ENCODE measurements at regions not wholly inside any gene's neighbourhood (a gene's known extent, or its start where the extent isn't known, plus 50 kb on each side); places are given as distances from the start of the nearest gene placed in this dataset.

DNA sequence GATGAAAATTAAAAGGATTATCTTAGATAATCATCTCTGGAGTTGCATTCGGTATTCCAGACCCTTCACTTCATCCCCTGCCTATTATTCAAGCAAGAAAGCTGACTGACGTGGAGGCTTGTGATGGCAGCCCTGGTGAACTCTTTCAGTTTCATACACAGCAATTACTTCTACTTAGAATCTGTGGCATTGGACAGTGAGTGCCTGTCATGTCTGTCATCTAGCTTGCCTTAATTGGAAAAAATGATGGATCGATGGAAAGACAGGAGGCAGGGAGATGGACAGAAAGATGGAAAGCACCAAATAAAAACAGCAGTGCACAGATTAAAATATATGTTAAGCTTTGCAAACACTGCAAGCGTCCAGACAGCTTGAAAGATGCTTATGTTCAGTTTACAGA lies 1371.0 kb upstream of the CDH6 start:
- no peaks in the 10 kb centered on the region for H3K36me3 Mint-ChIP-seq (ENCODE audit: insufficient read depth, unreplicated experiment)
- no peaks in the 10 kb centered on the region for H3K4me1 Mint-ChIP-seq (ENCODE audit: low read depth, unreplicated experiment)
- TF ChIP-seq, protein P1, sequence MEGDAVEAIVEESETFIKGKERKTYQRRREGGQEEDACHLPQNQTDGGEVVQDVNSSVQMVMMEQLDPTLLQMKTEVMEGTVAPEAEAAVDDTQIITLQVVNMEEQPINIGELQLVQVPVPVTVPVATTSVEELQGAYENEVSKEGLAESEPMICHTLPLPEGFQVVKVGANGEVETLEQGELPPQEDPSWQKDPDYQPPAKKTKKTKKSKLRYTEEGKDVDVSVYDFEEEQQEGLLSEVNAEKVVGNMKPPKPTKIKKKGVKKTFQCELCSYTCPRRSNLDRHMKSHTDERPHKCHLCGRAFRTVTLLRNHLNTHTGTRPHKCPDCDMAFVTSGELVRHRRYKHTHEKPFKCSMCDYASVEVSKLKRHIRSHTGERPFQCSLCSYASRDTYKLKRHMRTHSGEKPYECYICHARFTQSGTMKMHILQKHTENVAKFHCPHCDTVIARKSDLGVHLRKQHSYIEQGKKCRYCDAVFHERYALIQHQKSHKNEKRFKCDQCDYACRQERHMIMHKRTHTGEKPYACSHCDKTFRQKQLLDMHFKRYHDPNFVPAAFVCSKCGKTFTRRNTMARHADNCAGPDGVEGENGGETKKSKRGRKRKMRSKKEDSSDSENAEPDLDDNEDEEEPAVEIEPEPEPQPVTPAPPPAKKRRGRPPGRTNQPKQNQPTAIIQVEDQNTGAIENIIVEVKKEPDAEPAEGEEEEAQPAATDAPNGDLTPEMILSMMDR (IDR thresholded peaks at IDR 0.05; ENCODE audit: unreplicated experiment): no peak

DNA sequence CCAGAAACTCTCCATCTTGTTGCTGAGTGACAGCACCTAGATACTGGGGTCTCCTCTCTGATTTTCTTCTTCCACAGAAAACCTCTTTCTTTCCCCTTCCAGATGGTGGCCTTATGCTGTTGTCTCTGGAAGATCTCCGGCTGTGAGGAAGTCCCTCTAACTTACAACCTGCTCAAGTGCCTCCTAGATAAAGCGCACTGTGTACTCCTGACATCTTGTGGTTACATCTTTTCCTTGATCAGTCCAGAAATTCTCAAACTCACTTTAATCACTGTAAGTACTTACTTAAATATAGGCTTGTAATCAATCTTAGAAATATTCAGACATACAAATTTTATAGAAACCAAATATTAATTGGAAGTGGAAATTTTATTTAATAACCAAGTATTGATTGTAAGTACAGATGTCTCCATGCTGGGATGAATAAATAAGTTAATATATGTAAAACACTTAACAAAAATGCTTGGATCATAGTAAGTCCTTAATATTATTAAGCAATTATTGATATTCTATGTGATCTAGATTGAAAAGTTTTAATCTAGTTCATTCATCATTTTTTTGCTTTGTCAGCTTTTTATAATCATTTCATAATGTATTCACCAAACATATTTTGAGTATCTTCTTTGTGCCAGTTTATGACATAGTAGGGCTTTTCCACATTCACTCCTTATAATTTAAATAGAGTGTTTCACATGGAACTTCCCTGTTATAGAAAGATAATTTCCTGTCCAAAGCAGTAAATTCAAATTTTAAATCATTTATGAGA lies 1381.4 kb upstream of the CDH6 start:
- H3K4me3 Mint-ChIP-seq (ENCODE audit: low read depth, unreplicated experiment): no peak overlapping the region
- no peak overlapping the region for H3K27ac Mint-ChIP-seq (ENCODE audit: unreplicated experiment)
- BruUV-seq (replicated peaks): no TSS peak
- CTCF ChIA-PET: no interaction called here
- DNase-seq: no peak
- no peaks in the 10 kb centered on the region for H3K27me3 Mint-ChIP-seq (ENCODE audit: unreplicated experiment)
- TF ChIP-seq, protein P1 (IDR thresholded peaks at IDR 0.05; ENCODE audit: unreplicated experiment): no peak
- intact Hi-C loops (cut with micrococcal nuclease; ENCODE audit: unreplicated experiment): no loop called here
- no peaks in the 10 kb centered on the region for H3K4me1 Mint-ChIP-seq (ENCODE audit: low read depth, unreplicated experiment)
- H3K9me3 Mint-ChIP-seq (ENCODE audit: low read depth, unreplicated experiment): peaks cover 9% of the 10 kb centered on the region
- no peaks in the 10 kb centered on the region for H3K36me3 Mint-ChIP-seq (ENCODE audit: insufficient read depth, unreplicated experiment)

More for the DNA sequence above, 1371.0 kb upstream of the CDH6 start:
- intact Hi-C loops (cut with micrococcal nuclease; ENCODE audit: unreplicated experiment): no loop called here
- no peak for DNase-seq
- BruUV-seq (replicated peaks): no TSS peak
- Mint-ChIP-seq H3K27me3 (ENCODE audit: unreplicated experiment) (no peaks in the 10 kb centered on the region), H3K9me3 (ENCODE audit: low read depth, unreplicated experiment) (peaks cover 8% of the 10 kb centered on the region), H3K27ac (ENCODE audit: unreplicated experiment) (no peak overlapping the region), H3K4me3 (ENCODE audit: low read depth, unreplicated experiment) (no peak overlapping the region)
- CTCF ChIA-PET: interaction anchor here (0.5 kb wide), 1 partner anchor 1119 kb away, joined by 7 read pairs; no protein-coding TSS in a partner anchor

DNA sequence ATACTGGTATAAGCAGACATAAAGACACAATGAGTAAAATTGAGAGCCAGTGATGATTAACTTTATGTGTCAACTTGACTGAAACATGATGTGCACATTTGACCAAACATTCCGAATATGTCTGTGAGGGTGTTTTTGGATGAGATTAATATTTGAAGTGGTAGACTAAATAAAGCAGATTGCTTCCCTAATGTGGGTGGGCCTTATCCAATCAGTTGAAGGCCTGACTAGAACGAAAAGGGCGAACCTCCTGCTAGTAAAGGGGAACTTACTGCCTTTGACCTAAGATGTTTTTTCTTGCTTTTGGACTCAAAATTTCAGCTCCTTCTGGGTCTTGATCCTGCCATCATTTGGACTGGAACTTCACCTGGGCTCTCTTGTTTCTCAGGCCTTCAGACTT lies 1387.7 kb upstream of the CDH6 start:
- Mint-ChIP-seq H3K4me3 (ENCODE audit: low read depth, unreplicated experiment) (no peak overlapping the region), H3K27ac (ENCODE audit: unreplicated experiment) (no peak overlapping the region), H3K9me3 (ENCODE audit: low read depth, unreplicated experiment) (peaks cover 9% of the 10 kb centered on the region), H3K4me1 (ENCODE audit: low read depth, unreplicated experiment) (no peaks in the 10 kb centered on the region), H3K27me3 (ENCODE audit: unreplicated experiment) (no peaks in the 10 kb centered on the region), H3K36me3 (ENCODE audit: insufficient read depth, unreplicated experiment) (no peaks in the 10 kb centered on the region)
- no TSS peak for BruUV-seq (replicated peaks)
- CTCF ChIA-PET: no interaction called here
- DNase-seq: no peak
- TF ChIP-seq, protein P1 (IDR thresholded peaks at IDR 0.05; ENCODE audit: unreplicated experiment): no peak
- intact Hi-C loops (cut with micrococcal nuclease; ENCODE audit: unreplicated experiment): no loop called here

DNA sequence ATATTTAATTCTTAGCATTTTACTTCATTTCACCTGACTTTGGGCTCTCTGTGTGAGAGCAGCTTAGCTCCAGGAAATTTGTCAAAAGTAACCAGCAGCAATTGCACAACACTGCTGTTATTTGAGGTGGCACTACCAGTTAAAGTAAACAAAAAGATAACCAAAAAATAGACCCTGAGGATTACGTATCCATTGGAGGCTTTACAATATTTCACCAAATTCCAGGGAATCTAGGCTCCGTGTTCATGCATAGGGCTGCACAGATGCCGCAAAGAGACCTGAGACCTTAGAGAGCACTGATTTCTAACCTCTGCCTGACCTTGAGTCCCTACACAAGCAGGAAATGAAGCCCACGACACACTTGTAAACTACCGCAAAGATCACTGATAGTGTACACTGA lies 1392.7 kb upstream of the CDH6 start:
- Mint-ChIP-seq H3K27ac (ENCODE audit: unreplicated experiment) (no peak overlapping the region), H3K4me1 (ENCODE audit: low read depth, unreplicated experiment) (no peaks in the 10 kb centered on the region), H3K4me3 (ENCODE audit: low read depth, unreplicated experiment) (no peak overlapping the region), H3K27me3 (ENCODE audit: unreplicated experiment) (no peaks in the 10 kb centered on the region), H3K9me3 (ENCODE audit: low read depth, unreplicated experiment) (peaks cover 8% of the 10 kb centered on the region), H3K36me3 (ENCODE audit: insufficient read depth, unreplicated experiment) (no peaks in the 10 kb centered on the region)
- CTCF ChIA-PET: no interaction called here
- no peak for DNase-seq
- TF ChIP-seq, protein P1 (IDR thresholded peaks at IDR 0.05; ENCODE audit: unreplicated experiment): no peak
- intact Hi-C loops (cut with micrococcal nuclease; ENCODE audit: unreplicated experiment): no loop called here
- BruUV-seq (replicated peaks): no TSS peak
